B cell (primary cell): ENCODE measurements at regions not wholly inside any gene's neighbourhood (a gene's known extent, or its start where the extent isn't known, plus 50 kb on each side); places are given as distances from the start of the nearest gene placed in this dataset.

ENCODE experiments used
- ATAC-seq: fragments of 200-7000 bp; cut with Tn5 transposase; one replicate; pipeline ENCODE4 v1.10.0; 2021; ENCODE audit warnings: low read depth, mild to moderate bottlenecking, moderate number of reproducible peaks, moderate library complexity
- CTCF ChIA-PET: fragments of 350-600 bp; sonication (Branson Sonifier 250); formaldehyde crosslinking; loops from one replicate; lab custom pipeline; 2021; ENCODE audit warnings: antibody characterized with exemption, inconsistent platforms; lab: Charles Lee
- POLR2A ChIA-PET: fragments of 350-600 bp; sonication (Branson Sonifier 250); formaldehyde crosslinking; loops from one replicate; lab custom pipeline; 2021; ENCODE audit warnings: antibody characterized with exemption; lab: Charles Lee
- DNase-seq: peaks from one replicate; pipeline ENCODE4 v3.0.0; 2013
- H2AFZ ChIP-seq: 2 replicates; pipeline ENCODE4 v1.6.1; 2012; ENCODE audit warnings: mild to moderate bottlenecking, low read depth, low read length; ENCODE audit not compliant: insufficient read depth, poor library complexity, severe bottlenecking
- H3K27ac ChIP-seq, 2 donors: 1 replicate in 1 of 2; 2 replicates in 1 of 2; pipeline ENCODE4 v1.5.1; 2012 to 2013; ENCODE audit warnings: low read length in 2 of 2, mild to moderate bottlenecking in 2 of 2, moderate library complexity in 1 of 2
- H3K27me3 ChIP-seq, 4 experiments: fragments of 200-600 bp in 1 of 4; sonication (generic) in 1 of 4; replicated peaks in 1 of 4; 1 replicate in 2 of 4; 2 replicates in 2 of 4; pipeline versions ENCODE4 v1.6.1 to v1.7.0; 2013 to 2016; ENCODE audit warnings: low read length in 3 of 4, mild to moderate bottlenecking in 2 of 4, mixed read lengths in 1 of 4, moderate library complexity in 1 of 4; ENCODE audit not compliant: insufficient read depth in 4 of 4, control insufficient read depth in 3 of 4; ENCODE audit errors: control extremely low read depth in 1 of 4
- H3K36me3 ChIP-seq, 2 experiments: replicated peaks in 1 of 2; 1 replicate in 1 of 2; 2 replicates in 1 of 2; pipeline versions ENCODE4 v1.6.1 to v1.7.1; 2013; ENCODE audit warnings: low read length in 1 of 2; ENCODE audit not compliant: insufficient read depth in 2 of 2, control insufficient read depth in 1 of 2; ENCODE audit errors: control extremely low read depth in 1 of 2, extremely low read depth in 1 of 2
- H3K4me1 ChIP-seq, 2 donors: fragments of 200-600 bp in 1 of 2; sonication (generic) in 1 of 2; 1 replicate in 1 of 2; 2 replicates in 1 of 2; pipeline versions ENCODE4 v1.5.1 to v1.6.1; 2013 to 2017; ENCODE audit warnings: low read length in 2 of 2; ENCODE audit not compliant: control insufficient read depth in 2 of 2, insufficient read depth in 2 of 2
- H3K4me2 ChIP-seq: replicated peaks from 2 replicates; pipeline ENCODE3; 2012; ENCODE audit warnings: mild to moderate bottlenecking, low read depth, low read length; ENCODE audit not compliant: poor library complexity, severe bottlenecking
- H3K4me3 ChIP-seq, 5 experiments: fragments of 200-600 bp in 1 of 5; sonication (generic) in 1 of 5; 1 replicate in 3 of 5; 2 replicates in 2 of 5; pipeline versions ENCODE4 v1.5.1 to v1.7.0; 2011 to 2016; ENCODE audit warnings: low read length in 4 of 5, mild to moderate bottlenecking in 4 of 5, low read depth in 2 of 5, control low read depth in 1 of 5, moderate library complexity in 1 of 5; ENCODE audit not compliant: insufficient read depth in 1 of 5; ENCODE audit errors: control extremely low read depth in 1 of 5, extremely low read depth in 1 of 5
- H3K79me2 ChIP-seq: fragments of 200-600 bp; sonication (generic); one replicate; pipeline ENCODE4 v1.6.0; 2016; ENCODE audit warnings: low read length; ENCODE audit not compliant: control insufficient read depth, insufficient read depth
- H3K9ac ChIP-seq: fragments of 200-600 bp; sonication (generic); 2 replicates; pipeline ENCODE4 v1.6.1; 2017; ENCODE audit warnings: mild to moderate bottlenecking, low read length, moderate library complexity
- H3K9me3 ChIP-seq, 3 donors: one replicate each; pipeline versions ENCODE4 v1.6.1 to v1.7.1; 2013; ENCODE audit warnings: low read length in 2 of 3; ENCODE audit not compliant: control insufficient read depth in 2 of 3, insufficient read depth in 1 of 3; ENCODE audit errors: control extremely low read depth in 1 of 3
- H4K20me1 ChIP-seq: 2 replicates; pipeline ENCODE4 v1.6.0; 2012; ENCODE audit warnings: mild to moderate bottlenecking, low read length; ENCODE audit not compliant: insufficient read depth, control insufficient read depth, poor library complexity, severe bottlenecking
- H3K27ac Mint-ChIP-seq: one replicate; pipeline ENCODE4 v1.8.0; 2021; ENCODE audit warnings: mixed read lengths
- H3K27me3 Mint-ChIP-seq: one replicate; pipeline ENCODE4 v1.8.0; 2021; ENCODE audit warnings: mixed read lengths
- H3K4me1 Mint-ChIP-seq: one replicate; pipeline ENCODE4 v1.8.0; 2021; ENCODE audit warnings: mixed read lengths
- H3K4me3 Mint-ChIP-seq: one replicate; pipeline ENCODE4 v1.8.0; 2021; ENCODE audit warnings: mixed read lengths
- H3K9me3 Mint-ChIP-seq: one replicate; pipeline ENCODE4 v1.8.0; 2022; ENCODE audit warnings: mixed read lengths; ENCODE audit not compliant: insufficient read depth
- CTCF ChIP-seq: fragments of 200-600 bp; IDR thresholded peaks from one replicate; pipeline ENCODE4 v1.8.0; 2022; ENCODE audit warnings: antibody characterized with exemption, mild to moderate bottlenecking
- EZH2 ChIP-seq: IDR thresholded peaks from 2 replicates; pipeline ENCODE4 v1.6.1; 2012; ENCODE audit warnings: borderline replicate concordance, low read depth, mild to moderate bottlenecking, moderate library complexity, low read length; ENCODE audit not compliant: insufficient read depth, poor library complexity, severe bottlenecking
- WGBS: methylation state at CpG from one replicate; pipeline ENCODE4 v1.1.5; 2013; ENCODE audit warnings: missing lambda C conversion rate; ENCODE audit not compliant: insufficient coverage; 5-methylcytosine and 5-hydroxymethylcytosine counted together
- intact Hi-C: fragments of 100-400 bp; cut with micrococcal nuclease; formaldehyde crosslinking; loops from one replicate; pipeline ENCODE4 v1.10.0; 2022

GRCh38 chr2:212898011-212898410, 253.4 kb downstream of the IKZF2 start:
- no peak overlapping the region for H3K9ac ChIP-seq
- H3K4me2 ChIP-seq: no peak overlapping the region
- Mint-ChIP-seq H3K4me1 (no peaks in the 10 kb centered on the region), H3K9me3 (no peaks in the 10 kb centered on the region), H3K4me3 (no peak overlapping the region), H3K27ac (no peak overlapping the region), H3K27me3 (no peaks in the 10 kb centered on the region)
- no peaks in the 10 kb centered on the region for H3K27me3 ChIP-seq
- DNase-seq (no peak), ATAC-seq (no peak)
- intact Hi-C loops: no loop called here
- no peaks in the 10 kb centered on the region for H3K79me2 ChIP-seq
- no peak overlapping the region for H3K27ac ChIP-seq
- POLR2A ChIA-PET: no interaction called here
- WGBS: 80% methylated on average over 1 of the region's 3 CpGs
- no peak overlapping the region for H2AFZ ChIP-seq
- no peaks in the 10 kb centered on the region for H3K36me3 ChIP-seq
- no peaks in the 10 kb centered on the region for H3K4me1 ChIP-seq
- CTCF ChIA-PET: no interaction called here
- no peaks in the 10 kb centered on the region for H4K20me1 ChIP-seq
- TF ChIP-seq CTCF (no peak), EZH2 (no peak)
- no peak overlapping the region for H3K4me3 ChIP-seq
- H3K9me3 ChIP-seq: no peaks in the 10 kb centered on the region

GRCh38 chr2:212897296-212897695, 254.1 kb downstream of the IKZF2 start:
- CTCF ChIA-PET: no interaction called here
- Histone ChIP-seq H3K27me3 (no peaks in the 10 kb centered on the region), H3K4me1 (no peaks in the 10 kb centered on the region), H2AFZ (no peak overlapping the region), H4K20me1 (no peaks in the 10 kb centered on the region), H3K36me3 (no peaks in the 10 kb centered on the region), H3K79me2 (no peaks in the 10 kb centered on the region), H3K9ac (no peak overlapping the region), H3K27ac (no peak overlapping the region), H3K9me3 (no peaks in the 10 kb centered on the region), H3K4me2 (no peak overlapping the region), H3K4me3 (no peak overlapping the region)
- Mint-ChIP-seq H3K27ac (no peak overlapping the region), H3K9me3 (no peaks in the 10 kb centered on the region), H3K4me3 (no peak overlapping the region), H3K4me1 (peaks cover 3% of the 10 kb centered on the region), H3K27me3 (no peaks in the 10 kb centered on the region)
- TF ChIP-seq CTCF (no peak), EZH2 (no peak)
- DNase-seq (no peak), ATAC-seq (no peak)
- intact Hi-C loops: no loop called here
- WGBS: no CpG with 5 or more reads among the region's 1 CpG
- POLR2A ChIA-PET: no interaction called here
